Left forelimb (tissue), 1 donor: ENCODE measurements at regions not wholly inside any gene's neighbourhood (a gene's known extent, or its start where the extent isn't known, plus 50 kb on each side); places are given as distances from the start of the nearest gene placed in this dataset.

Experiments used
- DNase-seq: peaks from one replicate; pipeline ENCODE4 v3.0.0-alpha.2; 2018; ENCODE audit warnings: low spot score

- no peak for DNase-seq
These were observed 838.6 kb downstream of the GATA3 start for GRCh38 chr10:8893102-8893501.

- no peak for DNase-seq
These were observed 839.7 kb downstream of the GATA3 start for GRCh38 chr10:8894148-8894547.

GRCh38 chr10:8897769-8898168 lies 843.3 kb downstream of the GATA3 start:
- no peak for DNase-seq

GRCh38 chr10:8898745-8899330 lies 844.4 kb downstream of the GATA3 start:
- DNase-seq = no peak

GRCh38 chr10:8902926-8903325 lies 848.4 kb downstream of the GATA3 start:
- DNase-seq = no peak

GRCh38 chr10:8908013-8908412 lies 853.5 kb downstream of the GATA3 start:
- no peak for DNase-seq

GRCh38 chr10:8910314-8910713 lies 855.8 kb downstream of the GATA3 start:
- no peak for DNase-seq

- no peak for DNase-seq
These were observed 856.5 kb downstream of the GATA3 start for GRCh38 chr10:8911032-8911431.

- DNase-seq = no peak
These were observed 857.6 kb downstream of the GATA3 start for GRCh38 chr10:8912108-8912507.

GRCh38 chr10:8913720-8914119 lies 859.2 kb downstream of the GATA3 start:
- no peak for DNase-seq

GRCh38 chr10:8919280-8919679 lies 864.8 kb downstream of the GATA3 start:
- no peak for DNase-seq

GRCh38 chr10:8921568-8921967 lies 867.1 kb downstream of the GATA3 start:
- DNase-seq = no peak

GRCh38 chr10:8923096-8923495 lies 868.6 kb downstream of the GATA3 start:
- DNase-seq = no peak

- no peak for DNase-seq
These were observed 873.2 kb downstream of the GATA3 start for GRCh38 chr10:8927705-8928104.

- no peak for DNase-seq
These were observed 892.0 kb downstream of the GATA3 start for GRCh38 chr10:8946451-8946850.

- no peak for DNase-seq
These were observed 896.5 kb downstream of the GATA3 start for GRCh38 chr10:8950978-8951377.

GRCh38 chr10:8951440-8952089 lies 897.1 kb downstream of the GATA3 start:
- DNase-seq = no peak

GRCh38 chr10:8956400-8956799 lies 901.9 kb downstream of the GATA3 start:
- DNase-seq = no peak

- DNase-seq = no peak
These were observed 907.8 kb downstream of the GATA3 start for GRCh38 chr10:8962249-8962648.

- DNase-seq = no peak
These were observed 912.6 kb downstream of the GATA3 start for GRCh38 chr10:8967061-8967460.

- no peak for DNase-seq
These were observed 915.4 kb downstream of the GATA3 start for GRCh38 chr10:8969853-8970252.

GRCh38 chr10:8975535-8975934 lies 921.0 kb downstream of the GATA3 start:
- DNase-seq = no peak

- no peak for DNase-seq
These were observed 923.6 kb downstream of the GATA3 start for GRCh38 chr10:8978100-8978499.

- DNase-seq = no peak
These were observed 925.5 kb downstream of the GATA3 start for GRCh38 chr10:8979976-8980375.
